B cell (primary cell): ENCODE measurements at regions not wholly inside any gene's neighbourhood (a gene's known extent, or its start where the extent isn't known, plus 50 kb on each side); places are given as distances from the start of the nearest gene placed in this dataset.

Experiments used
- ATAC-seq: fragments of 200-7000 bp; cut with Tn5 transposase; one replicate; pipeline ENCODE4 v1.10.0; 2021; ENCODE audit warnings: low read depth, mild to moderate bottlenecking, moderate number of reproducible peaks, moderate library complexity
- CTCF ChIA-PET: fragments of 350-600 bp; sonication (Branson Sonifier 250); formaldehyde crosslinking; loops from one replicate; lab custom pipeline; 2021; ENCODE audit warnings: antibody characterized with exemption, inconsistent platforms; lab: Charles Lee
- POLR2A ChIA-PET: fragments of 350-600 bp; sonication (Branson Sonifier 250); formaldehyde crosslinking; loops from one replicate; lab custom pipeline; 2021; ENCODE audit warnings: antibody characterized with exemption; lab: Charles Lee
- DNase-seq: peaks from one replicate; pipeline ENCODE4 v3.0.0; 2013
- H2AFZ ChIP-seq: 2 replicates; pipeline ENCODE4 v1.6.1; 2012; ENCODE audit warnings: mild to moderate bottlenecking, low read depth, low read length; ENCODE audit not compliant: insufficient read depth, poor library complexity, severe bottlenecking
- H3K27ac ChIP-seq, 2 donors: 1 replicate in 1 of 2; 2 replicates in 1 of 2; pipeline ENCODE4 v1.5.1; 2012 to 2013; ENCODE audit warnings: low read length in 2 of 2, mild to moderate bottlenecking in 2 of 2, moderate library complexity in 1 of 2
- H3K27me3 ChIP-seq, 4 experiments: fragments of 200-600 bp in 1 of 4; sonication (generic) in 1 of 4; replicated peaks in 1 of 4; 1 replicate in 2 of 4; 2 replicates in 2 of 4; pipeline versions ENCODE4 v1.6.1 to v1.7.0; 2013 to 2016; ENCODE audit warnings: low read length in 3 of 4, mild to moderate bottlenecking in 2 of 4, mixed read lengths in 1 of 4, moderate library complexity in 1 of 4; ENCODE audit not compliant: insufficient read depth in 4 of 4, control insufficient read depth in 3 of 4; ENCODE audit errors: control extremely low read depth in 1 of 4
- H3K36me3 ChIP-seq, 2 experiments: replicated peaks in 1 of 2; 1 replicate in 1 of 2; 2 replicates in 1 of 2; pipeline versions ENCODE4 v1.6.1 to v1.7.1; 2013; ENCODE audit warnings: low read length in 1 of 2; ENCODE audit not compliant: insufficient read depth in 2 of 2, control insufficient read depth in 1 of 2; ENCODE audit errors: control extremely low read depth in 1 of 2, extremely low read depth in 1 of 2
- H3K4me1 ChIP-seq, 2 donors: fragments of 200-600 bp in 1 of 2; sonication (generic) in 1 of 2; 1 replicate in 1 of 2; 2 replicates in 1 of 2; pipeline versions ENCODE4 v1.5.1 to v1.6.1; 2013 to 2017; ENCODE audit warnings: low read length in 2 of 2; ENCODE audit not compliant: control insufficient read depth in 2 of 2, insufficient read depth in 2 of 2
- H3K4me2 ChIP-seq: replicated peaks from 2 replicates; pipeline ENCODE3; 2012; ENCODE audit warnings: mild to moderate bottlenecking, low read depth, low read length; ENCODE audit not compliant: poor library complexity, severe bottlenecking
- H3K4me3 ChIP-seq, 5 experiments: fragments of 200-600 bp in 1 of 5; sonication (generic) in 1 of 5; 1 replicate in 3 of 5; 2 replicates in 2 of 5; pipeline versions ENCODE4 v1.5.1 to v1.7.0; 2011 to 2016; ENCODE audit warnings: low read length in 4 of 5, mild to moderate bottlenecking in 4 of 5, low read depth in 2 of 5, control low read depth in 1 of 5, moderate library complexity in 1 of 5; ENCODE audit not compliant: insufficient read depth in 1 of 5; ENCODE audit errors: control extremely low read depth in 1 of 5, extremely low read depth in 1 of 5
- H3K79me2 ChIP-seq: fragments of 200-600 bp; sonication (generic); one replicate; pipeline ENCODE4 v1.6.0; 2016; ENCODE audit warnings: low read length; ENCODE audit not compliant: control insufficient read depth, insufficient read depth
- H3K9ac ChIP-seq: fragments of 200-600 bp; sonication (generic); 2 replicates; pipeline ENCODE4 v1.6.1; 2017; ENCODE audit warnings: mild to moderate bottlenecking, low read length, moderate library complexity
- H3K9me3 ChIP-seq, 3 donors: one replicate each; pipeline versions ENCODE4 v1.6.1 to v1.7.1; 2013; ENCODE audit warnings: low read length in 2 of 3; ENCODE audit not compliant: control insufficient read depth in 2 of 3, insufficient read depth in 1 of 3; ENCODE audit errors: control extremely low read depth in 1 of 3
- H4K20me1 ChIP-seq: 2 replicates; pipeline ENCODE4 v1.6.0; 2012; ENCODE audit warnings: mild to moderate bottlenecking, low read length; ENCODE audit not compliant: insufficient read depth, control insufficient read depth, poor library complexity, severe bottlenecking
- H3K27ac Mint-ChIP-seq: one replicate; pipeline ENCODE4 v1.8.0; 2021; ENCODE audit warnings: mixed read lengths
- H3K27me3 Mint-ChIP-seq: one replicate; pipeline ENCODE4 v1.8.0; 2021; ENCODE audit warnings: mixed read lengths
- H3K4me1 Mint-ChIP-seq: one replicate; pipeline ENCODE4 v1.8.0; 2021; ENCODE audit warnings: mixed read lengths
- H3K4me3 Mint-ChIP-seq: one replicate; pipeline ENCODE4 v1.8.0; 2021; ENCODE audit warnings: mixed read lengths
- H3K9me3 Mint-ChIP-seq: one replicate; pipeline ENCODE4 v1.8.0; 2022; ENCODE audit warnings: mixed read lengths; ENCODE audit not compliant: insufficient read depth
- CTCF ChIP-seq: fragments of 200-600 bp; IDR thresholded peaks from one replicate; pipeline ENCODE4 v1.8.0; 2022; ENCODE audit warnings: antibody characterized with exemption, mild to moderate bottlenecking
- EZH2 ChIP-seq: IDR thresholded peaks from 2 replicates; pipeline ENCODE4 v1.6.1; 2012; ENCODE audit warnings: borderline replicate concordance, low read depth, mild to moderate bottlenecking, moderate library complexity, low read length; ENCODE audit not compliant: insufficient read depth, poor library complexity, severe bottlenecking
- WGBS: methylation state at CpG from one replicate; pipeline ENCODE4 v1.1.5; 2013; ENCODE audit warnings: missing lambda C conversion rate; ENCODE audit not compliant: insufficient coverage; 5-methylcytosine and 5-hydroxymethylcytosine counted together
- intact Hi-C: fragments of 100-400 bp; cut with micrococcal nuclease; formaldehyde crosslinking; loops from one replicate; pipeline ENCODE4 v1.10.0; 2022

- no peak overlapping the region for H3K4me3 ChIP-seq
- H3K27me3 ChIP-seq = no peaks in the 10 kb centered on the region
- no peak for ATAC-seq
- no peaks in the 10 kb centered on the region for H3K79me2 ChIP-seq
- no peak overlapping the region for H3K4me2 ChIP-seq
- H3K27ac ChIP-seq = no peak overlapping the region
- Mint-ChIP-seq H3K27me3 (peaks cover 5% of the 10 kb centered on the region), H3K9me3 (no peaks in the 10 kb centered on the region), H3K4me1 (no peaks in the 10 kb centered on the region), H3K27ac (no peak overlapping the region), H3K4me3 (no peak overlapping the region)
- no peaks in the 10 kb centered on the region for H4K20me1 ChIP-seq
- WGBS = 63% methylated on average over 2 of the region's 4 CpGs
- intact Hi-C loops = no loop called here
- H3K4me1 ChIP-seq = no peaks in the 10 kb centered on the region
- H3K9ac ChIP-seq = no peak overlapping the region
- DNase-seq = no peak
- no peak for TF ChIP-seq CTCF
- TF ChIP-seq EZH2 = no peak
- no peak overlapping the region for H2AFZ ChIP-seq
- ChIA-PET POLR2A (no interaction called here), CTCF (no interaction called here)
- no peaks in the 10 kb centered on the region for H3K36me3 ChIP-seq
- no peaks in the 10 kb centered on the region for H3K9me3 ChIP-seq
These were observed 154.4 kb downstream of the TLR4 start for GRCh38 chr9:117858561-117858960.

GRCh38 chr9:117860849-117861248, 156.6 kb downstream of the TLR4 start:
- no peaks in the 10 kb centered on the region for H3K9me3 ChIP-seq
- Mint-ChIP-seq H3K9me3 (no peaks in the 10 kb centered on the region), H3K27ac (no peak overlapping the region), H3K27me3 (peaks cover 12% of the 10 kb centered on the region), H3K4me1 (no peaks in the 10 kb centered on the region), H3K4me3 (no peak overlapping the region)
- no peaks in the 10 kb centered on the region for H4K20me1 ChIP-seq
- H3K4me3 ChIP-seq = no peak overlapping the region
- DNase-seq = no peak
- H3K9ac ChIP-seq = no peak overlapping the region
- ChIA-PET CTCF (no interaction called here), POLR2A (no interaction called here)
- intact Hi-C loops = no loop called here
- TF ChIP-seq EZH2 = no peak
- TF ChIP-seq CTCF = no peak
- H3K79me2 ChIP-seq = no peaks in the 10 kb centered on the region
- no peaks in the 10 kb centered on the region for H3K27me3 ChIP-seq
- no peak overlapping the region for H3K4me2 ChIP-seq
- H2AFZ ChIP-seq = no peak overlapping the region
- no peak overlapping the region for H3K27ac ChIP-seq
- no peak for ATAC-seq
- WGBS = 75% methylated on average over 1 of the region's 1 CpG
- H3K4me1 ChIP-seq = no peaks in the 10 kb centered on the region
- H3K36me3 ChIP-seq = no peaks in the 10 kb centered on the region
